SU-DHL-6 (cell line): ENCODE measurements at regions not wholly inside any gene's neighbourhood (a gene's known extent, or its start where the extent isn't known, plus 50 kb on each side); places are given as distances from the start of the nearest gene placed in this dataset.

Experiments
- H2AFZ ChIP-seq: fragments of 200-600 bp; sonication (generic); 2 replicates; pipeline ENCODE4 v1.6.1; 2014; ENCODE audit warnings: low read depth, mild to moderate bottlenecking, moderate library complexity, mixed read lengths, antibody characterized with exemption, low read length; ENCODE audit not compliant: severe bottlenecking
- H3F3A ChIP-seq: fragments of 200-600 bp; shearing (Covaris generic); 2 replicates; pipeline ENCODE4 v1.6.0; 2016; ENCODE audit warnings: antibody characterized with exemption, mild to moderate bottlenecking; ENCODE audit not compliant: insufficient read depth
- H3K27ac ChIP-seq: fragments of 200-600 bp; sonication (generic); 2 replicates; pipeline ENCODE4 v1.5.1; 2016; ENCODE audit warnings: low read depth, mild to moderate bottlenecking, low read length, moderate library complexity, mixed read lengths
- H3K27me3 ChIP-seq: fragments of 200-600 bp; sonication (generic), shearing (Covaris generic); 2 replicates; pipeline ENCODE4 v1.6.0; 2014; ENCODE audit warnings: mild to moderate bottlenecking, low read length
- H3K36me3 ChIP-seq: fragments of 200-600 bp; sonication (generic); 2 replicates; pipeline ENCODE4 v1.6.1; 2014; ENCODE audit warnings: mild to moderate bottlenecking, low read length, mixed read lengths
- H3K4me2 ChIP-seq: fragments of 300-600, 200-600 bp; shearing (Covaris generic), sonication (generic); 2 replicates; pipeline ENCODE4 v1.6.0; 2014; ENCODE audit warnings: low read length, low read depth, mild to moderate bottlenecking; ENCODE audit not compliant: poor library complexity, severe bottlenecking
- H3K4me3 ChIP-seq: fragments of 200-600 bp; sonication (generic); 2 replicates; pipeline ENCODE4 v1.5.1; 2014; ENCODE audit warnings: antibody characterized with exemption, low read length, mild to moderate bottlenecking, mixed read lengths; ENCODE audit not compliant: insufficient read depth, poor library complexity, severe bottlenecking
- H3K79me2 ChIP-seq: fragments of 200-600 bp; sonication (generic); 2 replicates; pipeline ENCODE4 v1.6.1; 2014; ENCODE audit warnings: mild to moderate bottlenecking, low read length, moderate library complexity; ENCODE audit not compliant: insufficient read depth
- H3K9ac ChIP-seq: fragments of 200-600 bp; sonication (generic); 2 replicates; pipeline ENCODE4 v1.7.0; 2014; ENCODE audit warnings: mild to moderate bottlenecking, low read length
- H3K9me2 ChIP-seq: fragments of 200-600 bp; sonication (generic); replicated peaks from 2 replicates; pipeline ENCODE4 v1.6.1; 2014; ENCODE audit warnings: low read length; ENCODE audit not compliant: insufficient read depth
- H3K9me3 ChIP-seq: fragments of 200-600 bp; sonication (generic); 2 replicates; pipeline ENCODE4 v1.6.1; 2014; ENCODE audit warnings: low read length, mixed read lengths; ENCODE audit not compliant: insufficient read depth
- H4K20me1 ChIP-seq: fragments of 200-600 bp; sonication (generic); 2 replicates; pipeline ENCODE4 v1.6.1; 2014; ENCODE audit warnings: low read depth, mild to moderate bottlenecking, antibody characterized with exemption, low read length, moderate library complexity, mixed read lengths
- CTCF ChIP-seq: fragments of 200-600 bp; sonication (generic); IDR thresholded peaks from one replicate; pipeline ENCODE4 v1.5.1; 2017; ENCODE audit warnings: antibody characterized with exemption, mild to moderate bottlenecking, low read length, moderate library complexity; ENCODE audit not compliant: insufficient read depth, poor library complexity, severe bottlenecking
- EZH2phosphoT487 ChIP-seq: fragments of 200-600 bp; sonication (generic), shearing (Covaris generic); conservative IDR thresholded peaks from 2 replicates; pipeline ENCODE4 v1.6.1; 2018; ENCODE audit warnings: mild to moderate bottlenecking, antibody characterized with exemption, low read length, moderate library complexity, mixed read lengths

- H3K27ac ChIP-seq = no peak overlapping the region
- no peaks in the 10 kb centered on the region for H3K79me2 ChIP-seq
- H4K20me1 ChIP-seq = no peaks in the 10 kb centered on the region
- H2AFZ ChIP-seq = no peak overlapping the region
- no peaks in the 10 kb centered on the region for H3K36me3 ChIP-seq
- no peak overlapping the region for H3K4me2 ChIP-seq
- no peak for TF ChIP-seq EZH2phosphoT487
- no peak for TF ChIP-seq CTCF
- no peaks in the 10 kb centered on the region for H3K9me2 ChIP-seq
- no peaks in the 10 kb centered on the region for H3K9me3 ChIP-seq
- H3K27me3 ChIP-seq = no peaks in the 10 kb centered on the region
- no peaks in the 10 kb centered on the region for H3F3A ChIP-seq
- no peak overlapping the region for H3K4me3 ChIP-seq
- H3K9ac ChIP-seq = no peak overlapping the region
These were observed 97.6 kb downstream of the LYZL2 start for GRCh38 chr10:30531751-30532530.

DNA sequence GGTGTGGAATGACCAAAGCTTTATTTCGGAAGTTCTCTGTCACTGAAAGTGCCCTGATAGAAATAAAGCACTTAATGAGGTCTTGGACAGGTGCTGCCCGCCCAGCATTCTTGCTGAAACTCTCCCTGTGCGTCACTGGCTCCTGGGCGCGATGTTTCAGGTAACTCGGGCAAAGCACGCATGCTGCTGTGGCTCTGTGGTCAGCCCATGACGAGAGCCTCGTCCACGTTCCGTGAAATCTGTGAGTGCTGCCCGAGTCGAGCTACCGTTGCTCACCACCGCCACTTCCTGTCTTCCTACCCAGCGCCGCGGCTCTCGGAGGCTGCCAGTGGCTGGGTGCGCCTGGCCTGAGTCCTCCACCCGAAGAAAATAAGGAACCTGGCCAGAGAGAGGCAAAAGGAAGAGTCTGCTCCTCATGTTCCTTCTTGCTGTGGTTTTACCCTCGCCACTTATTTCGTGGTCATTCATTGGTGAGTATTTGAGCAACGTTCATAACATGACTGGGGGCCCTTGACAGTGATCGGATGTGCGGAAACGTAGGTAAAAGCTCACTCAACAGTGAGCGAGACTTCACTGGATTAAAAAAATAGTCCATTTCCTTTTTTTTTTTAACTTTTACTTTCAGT lies 95.5 kb downstream of the MAP3K8 start:
- no peaks in the 10 kb centered on the region for H3K27me3 ChIP-seq
- peak overlapping the region; percentile 37; the same call in 1 of the 2 replicates for H3K9ac ChIP-seq
- no peak overlapping the region for H3K27ac ChIP-seq
- TF ChIP-seq CTCF = no peak
- no peak for TF ChIP-seq EZH2phosphoT487
- H2AFZ ChIP-seq = peak overlapping the region; percentile 90
- no peaks in the 10 kb centered on the region for H3K9me3 ChIP-seq
- no peaks in the 10 kb centered on the region for H3F3A ChIP-seq
- no peaks in the 10 kb centered on the region for H3K79me2 ChIP-seq
- peak overlapping the region; percentile 59 for H3K4me2 ChIP-seq
- H3K9me2 ChIP-seq = no peaks in the 10 kb centered on the region
- no peaks in the 10 kb centered on the region for H4K20me1 ChIP-seq
- no peak overlapping the region for H3K4me3 ChIP-seq
- no peaks in the 10 kb centered on the region for H3K36me3 ChIP-seq

DNA sequence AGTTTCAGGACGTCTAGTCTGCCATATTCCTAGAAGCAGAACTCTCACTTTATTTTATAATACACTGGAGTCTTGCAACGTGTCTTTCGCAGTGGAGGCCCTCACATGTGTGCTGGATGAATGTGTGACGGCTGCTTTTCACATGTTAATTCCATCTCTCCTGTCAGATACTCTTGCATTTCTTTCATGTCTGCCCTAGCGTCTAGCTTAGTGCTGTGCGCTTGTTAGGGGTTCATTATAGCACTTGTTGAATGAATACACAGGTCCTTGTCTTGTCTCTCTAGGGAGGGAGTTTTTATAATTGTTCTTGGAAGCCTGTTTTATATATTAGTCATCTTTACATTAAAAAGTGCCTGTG lies 94.4 kb downstream of the MAP3K8 start:
- Histone ChIP-seq H2AFZ (no peak overlapping the region), H3F3A (no peaks in the 10 kb centered on the region), H3K9ac (no peak overlapping the region), H3K36me3 (no peaks in the 10 kb centered on the region), H3K27ac (no peak overlapping the region), H3K27me3 (no peaks in the 10 kb centered on the region), H3K4me3 (no peak overlapping the region), H4K20me1 (no peaks in the 10 kb centered on the region), H3K9me3 (no peaks in the 10 kb centered on the region), H3K79me2 (no peaks in the 10 kb centered on the region), H3K4me2 (no peak overlapping the region), H3K9me2 (no peaks in the 10 kb centered on the region)
- TF ChIP-seq CTCF (no peak), EZH2phosphoT487 (no peak)
